DMS153 treated with DMSO at 0.1 percent for 48 hours (cell line): ENCODE measurements at regions not wholly inside any gene's neighbourhood (a gene's known extent, or its start where the extent isn't known, plus 50 kb on each side); places are given as distances from the start of the nearest gene placed in this dataset.
"Not testable (repeated sequence)": the region's sequence is repeated elsewhere in the genome, so short reads cannot be mapped to it uniquely, and the experiment has no call there.

Experiments used
- DNase-seq: peaks from one replicate; lab custom pipeline; 2025; ENCODE audit not compliant: unreplicated experiment; lab: John Stamatoyannopoulos, UW

DNA sequence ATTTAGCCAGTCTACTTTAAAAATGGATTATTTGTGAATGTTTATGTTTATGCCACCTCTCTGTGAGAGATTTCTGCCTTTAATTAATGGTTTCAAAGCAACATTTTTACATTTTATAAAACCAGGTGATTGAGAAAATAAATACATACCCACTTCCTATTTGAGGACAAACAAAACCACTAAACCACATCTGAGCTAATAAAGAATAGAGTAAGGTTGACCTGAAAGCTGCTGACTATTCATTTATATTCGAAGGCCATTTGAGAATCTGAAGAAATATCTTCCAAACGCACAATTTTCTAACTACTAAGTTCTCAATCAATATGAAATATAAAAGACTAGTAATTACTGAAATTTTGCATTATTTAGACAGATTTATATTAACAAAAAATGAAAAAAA, 705.1 kb downstream of the XPNPEP1 start:
- no peak for DNase-seq

DNA sequence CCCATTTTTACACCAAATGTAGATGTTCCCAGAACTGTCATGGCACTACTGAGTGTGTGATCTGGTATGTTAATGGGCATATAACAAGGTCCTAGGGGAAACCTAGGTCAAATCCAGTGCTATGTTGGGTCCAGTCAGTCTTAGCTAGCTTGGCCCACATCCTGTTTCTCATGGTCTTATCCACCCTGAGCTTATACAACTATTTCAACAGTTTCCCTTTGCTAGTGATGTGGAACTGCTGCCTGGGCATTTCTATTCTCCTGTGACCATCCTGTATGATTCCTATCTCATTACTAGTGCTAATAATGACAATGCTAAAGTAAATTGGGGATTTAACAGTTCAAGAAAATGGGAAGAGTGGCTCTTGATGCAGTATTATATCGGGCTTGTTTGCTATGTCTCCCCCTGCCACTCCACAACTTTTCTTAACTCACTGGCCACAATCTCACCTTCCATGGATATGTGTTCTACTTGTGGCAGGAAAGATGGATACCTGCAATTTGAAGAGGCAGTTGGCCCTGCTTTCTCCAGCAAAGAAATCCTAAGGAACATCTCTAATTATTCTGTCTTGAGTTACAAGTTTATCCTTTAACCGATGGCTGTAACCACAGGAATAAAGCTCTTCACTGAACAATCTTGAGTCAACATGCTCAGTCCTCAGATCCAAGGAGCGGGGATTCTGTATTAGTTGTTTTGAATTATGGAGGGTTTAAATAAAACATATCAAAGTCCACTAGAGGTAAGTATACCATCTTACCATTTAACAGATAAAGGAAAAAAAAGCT, 707.8 kb downstream of the XPNPEP1 start:
- no peak for DNase-seq

DNA sequence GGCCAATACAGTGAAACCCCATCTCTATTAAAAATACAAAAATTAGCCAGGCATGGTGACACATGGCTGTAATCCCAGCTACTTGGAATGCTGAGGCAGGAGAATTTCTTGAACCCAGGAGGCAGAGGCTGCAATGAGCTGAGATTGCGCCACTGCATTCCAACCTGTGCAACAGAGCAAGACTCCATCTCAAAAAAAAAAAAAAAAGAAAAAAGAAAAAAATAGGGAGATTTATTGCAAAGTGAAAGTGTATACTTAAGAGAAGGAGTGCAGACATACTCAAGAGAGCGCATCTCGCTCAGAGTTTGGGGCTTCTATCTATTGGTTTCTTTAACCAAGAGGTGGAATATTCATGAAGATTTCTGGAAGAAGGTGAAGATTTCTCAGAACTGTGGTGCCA, 708.4 kb downstream of the XPNPEP1 start:
- DNase-seq = not testable (repeated sequence)

DNA sequence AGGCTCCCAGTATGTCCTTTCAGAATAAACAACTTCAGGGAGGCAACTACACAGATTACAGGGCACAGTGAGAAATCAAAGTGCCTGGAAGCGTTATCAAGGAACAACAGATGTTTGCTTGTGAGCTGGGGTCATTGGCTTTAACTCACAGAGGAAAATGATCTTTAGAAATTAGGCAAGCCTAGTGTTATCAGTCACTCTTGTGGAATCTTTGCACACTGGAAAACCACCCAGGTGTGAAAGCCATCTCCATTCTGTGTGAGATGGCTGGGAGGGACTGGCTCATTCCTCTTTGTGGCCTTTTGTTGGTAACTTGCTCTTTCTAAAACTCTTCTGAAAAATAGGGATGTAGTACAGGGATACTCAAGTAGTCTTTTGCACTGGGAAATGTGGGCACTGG, 716.0 kb downstream of the XPNPEP1 start:
- DNase-seq = no peak

DNA sequence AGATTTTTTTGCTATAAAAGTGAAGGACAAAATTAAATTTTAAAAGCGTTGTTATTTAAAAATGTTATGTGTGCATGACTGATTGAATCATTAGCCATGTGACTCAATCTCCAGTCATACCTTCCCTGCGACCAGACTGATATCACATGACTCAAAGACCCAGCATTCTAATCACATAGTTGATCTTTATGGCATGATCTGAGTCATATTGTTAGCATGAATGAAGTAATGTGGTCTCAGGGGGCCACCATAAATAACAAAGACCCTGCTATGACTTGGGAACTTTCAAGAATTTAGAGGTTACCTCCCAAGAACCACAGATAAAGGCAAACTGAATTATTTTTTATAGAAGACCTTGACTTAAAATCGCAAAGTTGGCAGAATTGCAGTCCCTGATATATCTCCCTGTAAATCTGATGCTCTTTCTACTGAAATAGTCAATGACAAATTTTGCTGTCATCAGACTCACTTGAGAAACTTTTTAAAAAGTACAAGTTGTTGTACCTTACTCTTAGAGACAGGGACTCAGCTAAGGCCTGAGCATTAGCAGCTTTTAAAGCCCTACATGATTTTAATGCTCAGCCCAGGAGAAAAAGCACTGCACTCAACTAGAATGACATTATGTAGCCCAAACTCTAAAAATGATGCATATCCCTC, 717.3 kb downstream of the XPNPEP1 start:
- DNase-seq = no peak

DNA sequence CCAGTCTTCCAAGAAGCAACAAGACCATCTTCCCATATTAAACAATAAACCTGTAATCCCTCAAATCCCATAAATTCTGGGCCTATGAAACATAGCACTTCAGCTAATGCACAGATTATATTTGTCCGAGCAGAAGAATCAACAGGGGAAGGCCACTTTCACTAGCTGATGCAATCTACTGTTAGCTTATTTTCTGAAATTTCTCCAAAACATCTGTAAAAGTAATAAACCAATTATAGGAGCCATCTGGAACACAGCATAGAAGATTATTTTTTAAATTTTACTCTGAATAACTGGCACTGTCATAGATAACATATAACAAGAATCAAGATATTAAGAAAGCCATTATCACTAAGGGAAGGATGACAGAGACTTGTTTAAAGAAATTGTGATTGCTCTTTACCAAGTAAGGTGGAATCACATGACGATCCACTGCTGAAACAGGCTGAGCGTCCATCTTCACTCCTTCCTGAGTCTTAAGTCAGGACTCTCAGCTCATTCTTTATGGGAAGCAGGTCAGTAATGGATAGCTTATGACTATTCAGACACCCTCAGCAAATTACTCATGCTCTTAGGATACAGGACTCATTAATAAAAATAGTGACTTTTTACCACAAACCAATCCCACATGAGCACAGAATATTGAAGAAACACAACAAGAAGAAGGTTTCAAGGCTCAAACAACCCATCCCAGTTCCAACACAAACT, 719.5 kb downstream of the XPNPEP1 start:
- DNase-seq = no peak

DNA sequence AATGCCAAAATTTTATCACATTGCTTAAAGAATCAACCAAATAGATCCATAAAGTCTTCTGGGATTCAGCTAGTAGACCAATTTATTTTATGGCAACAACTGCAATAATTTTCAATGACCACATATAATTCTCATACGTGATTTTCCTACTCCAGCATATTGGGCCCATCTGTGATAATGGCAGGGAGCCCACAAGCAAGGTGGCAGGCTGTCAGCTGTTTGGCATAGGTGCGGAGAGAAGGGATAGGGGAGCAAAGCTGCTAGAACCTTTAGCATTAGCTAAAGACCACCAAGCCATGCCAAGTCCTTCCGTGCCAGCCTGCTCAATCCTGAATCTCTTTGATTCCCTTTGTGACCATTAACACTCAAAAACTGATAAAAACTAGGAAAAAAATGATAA, 721.2 kb downstream of the XPNPEP1 start:
- no peak for DNase-seq

DNA sequence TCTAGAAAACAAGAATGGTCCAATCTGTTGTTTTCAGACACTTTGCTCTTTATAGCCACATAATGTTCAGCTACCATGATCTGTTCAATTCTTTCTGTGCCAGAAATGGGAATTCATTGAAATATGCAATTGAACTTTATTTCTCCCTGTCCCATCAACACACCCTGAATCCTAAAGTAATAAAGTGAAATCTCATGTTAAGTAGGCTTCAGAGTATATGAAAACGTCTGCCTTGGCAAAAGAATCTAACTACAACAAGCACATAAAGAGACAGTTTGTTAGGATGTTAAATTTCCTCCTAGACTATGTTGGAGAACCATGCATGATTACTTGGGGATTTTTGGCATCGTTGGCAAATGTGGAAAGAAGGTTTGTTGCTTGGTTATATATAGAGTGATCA, 722.7 kb downstream of the XPNPEP1 start:
- DNase-seq = no peak

DNA sequence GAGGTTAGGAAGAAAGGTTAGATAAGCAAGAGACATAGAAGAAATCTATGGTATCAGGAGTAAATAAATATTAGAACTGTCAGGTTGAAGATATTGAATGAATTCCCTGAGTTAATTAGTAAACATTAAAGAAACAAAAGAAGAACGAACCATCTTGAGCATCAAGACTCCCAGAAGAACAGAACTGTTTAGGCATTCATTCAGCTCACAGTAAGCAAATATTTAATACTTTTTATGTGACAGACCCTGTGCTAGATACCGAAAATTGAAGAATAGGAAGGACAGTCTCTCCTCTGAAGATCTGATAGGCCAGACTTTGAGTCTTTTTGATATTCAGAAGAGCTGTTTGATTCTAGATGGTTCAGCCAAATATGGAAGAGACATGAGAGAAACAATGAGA, 731.5 kb downstream of the XPNPEP1 start:
- no peak for DNase-seq

DNA sequence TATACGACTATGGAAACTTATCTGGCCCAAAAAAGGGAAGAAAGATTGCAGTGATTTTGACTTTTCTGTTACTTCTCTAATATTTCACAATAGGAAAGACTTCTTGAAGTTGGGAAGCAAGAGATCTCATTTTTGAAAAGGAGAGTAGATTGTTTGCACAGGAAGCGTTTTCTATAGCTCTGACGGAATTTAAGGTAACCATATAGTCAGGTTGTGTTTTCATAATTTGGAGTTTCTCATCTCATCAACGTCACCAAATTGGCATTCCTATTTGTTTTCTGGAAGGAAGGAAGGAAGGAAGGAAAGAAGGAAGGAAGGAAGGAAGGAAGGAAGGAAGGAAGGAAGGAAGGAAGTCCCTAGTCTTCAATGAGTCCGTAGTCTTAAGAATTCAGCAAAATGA, 732.0 kb downstream of the XPNPEP1 start:
- no peak for DNase-seq

DNA sequence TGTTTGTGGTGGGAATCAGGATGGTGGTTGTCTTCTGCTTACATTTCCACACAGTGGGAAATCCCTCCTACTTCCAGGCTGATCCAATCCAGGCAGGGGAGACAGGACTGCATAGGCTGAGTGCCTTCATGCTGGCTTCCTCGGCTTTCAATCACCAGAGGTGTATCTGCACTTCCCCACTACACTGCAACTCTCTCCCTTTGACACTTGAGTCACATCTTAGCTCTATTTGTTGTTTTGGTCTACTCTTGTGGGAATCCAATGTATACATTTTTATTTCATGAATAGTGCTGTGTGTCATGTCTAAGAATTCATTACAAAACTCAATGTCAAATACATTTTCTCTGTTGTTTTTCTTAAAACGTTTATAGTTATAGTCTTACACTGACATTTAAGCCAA, 735.6 kb downstream of the XPNPEP1 start:
- no peak for DNase-seq

DNA sequence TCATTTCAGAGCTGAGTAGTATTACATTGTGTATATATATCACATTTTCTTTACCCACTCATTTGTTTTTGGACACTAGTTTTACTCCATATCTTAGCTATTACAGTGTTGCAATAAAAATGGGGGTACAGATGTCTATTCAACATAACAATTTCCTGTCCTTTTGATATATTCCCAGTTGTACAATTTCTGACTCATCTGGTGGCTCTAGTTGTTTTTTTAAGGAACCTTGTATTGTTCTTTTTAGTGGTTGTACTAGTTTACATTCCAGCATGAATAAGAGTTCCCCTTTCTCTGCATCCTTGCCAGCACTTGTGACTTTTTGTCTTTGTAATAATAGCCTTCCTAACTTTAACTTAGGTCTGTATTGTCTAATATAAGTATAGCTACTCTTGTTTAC, 739.9 kb downstream of the XPNPEP1 start:
- DNase-seq = no peak

DNA sequence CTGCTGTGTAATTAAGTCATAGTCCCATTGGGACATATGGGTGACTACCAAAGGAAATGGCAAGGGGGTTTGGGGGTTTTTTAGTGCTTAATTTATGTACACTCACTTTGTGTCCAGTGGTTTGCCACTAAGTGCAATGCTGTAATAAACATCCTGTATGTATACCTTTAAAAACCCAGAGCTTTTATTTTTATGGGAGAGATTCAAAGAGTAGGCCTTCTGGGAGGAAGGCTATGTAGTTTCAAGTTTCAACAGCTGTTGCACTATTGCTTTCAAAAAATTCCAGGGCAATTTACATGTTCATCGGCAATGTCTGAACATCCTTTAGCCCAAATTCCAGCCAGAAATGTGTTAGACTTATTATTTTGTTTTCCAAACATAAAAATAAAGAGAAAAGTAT, 744.7 kb downstream of the XPNPEP1 start:
- no peak for DNase-seq

DNA sequence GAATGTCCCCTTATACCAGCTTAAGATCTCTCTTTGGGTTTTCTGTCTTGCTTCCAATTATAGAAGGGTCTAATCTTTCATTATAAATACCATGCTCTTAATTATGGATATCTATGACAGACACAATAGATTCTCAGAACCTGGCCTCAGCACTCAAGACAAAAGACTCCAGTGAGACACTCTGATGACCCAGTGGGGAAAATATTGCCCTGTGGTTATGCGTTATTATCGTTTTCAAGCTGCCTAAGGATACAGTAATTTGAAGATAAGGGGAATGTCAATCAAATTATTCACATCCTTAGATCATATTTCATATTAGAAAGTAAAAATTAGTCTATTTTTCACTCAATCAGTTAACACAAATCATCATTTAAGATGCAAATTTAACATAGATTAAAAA, 748.8 kb downstream of the XPNPEP1 start:
- no peak for DNase-seq

DNA sequence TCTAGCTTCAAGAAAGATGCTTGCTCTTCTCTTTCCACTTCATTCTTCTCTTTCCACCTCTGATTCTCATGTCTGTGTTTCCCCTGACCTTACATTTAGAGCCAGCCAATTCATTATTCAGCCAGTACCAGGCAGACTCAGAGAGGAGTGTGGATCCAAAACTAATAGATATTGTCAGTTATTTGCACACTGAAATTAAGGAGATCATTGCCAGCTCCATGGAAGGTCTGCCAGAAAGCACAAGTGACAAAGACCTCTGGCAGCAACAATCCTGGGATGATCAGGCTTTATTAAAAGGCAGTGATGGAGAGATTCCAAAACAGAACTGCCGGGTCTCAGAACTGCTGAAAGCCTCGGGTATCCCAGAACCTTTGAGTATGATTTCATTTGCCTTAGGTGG, 749.4 kb downstream of the XPNPEP1 start:
- DNase-seq = no peak

DNA sequence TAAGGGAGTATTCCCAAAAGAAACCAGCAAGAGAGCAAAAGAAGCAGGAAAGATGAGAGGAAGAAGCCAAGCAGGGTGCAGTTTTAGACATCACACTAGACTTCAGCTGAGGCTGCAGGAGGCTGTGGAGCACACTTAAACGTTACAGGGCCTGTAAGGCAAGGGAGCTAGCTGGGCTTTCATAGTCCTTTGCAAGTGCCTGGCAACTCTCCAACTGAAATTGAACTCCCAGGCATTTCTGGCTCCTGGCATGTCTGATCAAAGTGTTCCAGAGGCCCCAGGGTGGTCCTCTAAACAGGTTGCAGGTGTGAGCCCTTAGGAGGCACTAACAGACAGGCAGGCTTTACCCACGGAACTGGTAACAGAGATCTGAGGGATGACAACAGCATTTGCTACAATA, 750.2 kb downstream of the XPNPEP1 start:
- DNase-seq = no peak

DNA sequence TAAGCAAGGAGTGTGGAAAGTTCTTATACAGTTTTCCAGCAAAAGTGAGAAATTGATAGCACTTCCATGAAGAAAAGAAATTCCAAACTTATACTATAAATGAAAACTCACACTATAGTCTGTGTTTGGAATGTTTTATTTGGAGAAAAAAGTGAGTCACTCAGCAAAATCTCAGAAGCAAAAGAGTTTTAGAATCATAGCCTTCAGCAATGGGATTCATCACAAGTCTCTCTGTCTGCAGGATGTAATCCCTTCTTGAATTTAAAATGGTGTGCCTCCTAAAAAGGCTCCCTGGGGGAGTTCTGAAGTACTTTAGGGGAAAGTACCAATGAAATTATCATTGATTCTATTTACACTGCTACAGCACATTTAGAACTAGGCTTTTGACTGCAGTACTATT, 756.4 kb downstream of the XPNPEP1 start:
- no peak for DNase-seq

DNA sequence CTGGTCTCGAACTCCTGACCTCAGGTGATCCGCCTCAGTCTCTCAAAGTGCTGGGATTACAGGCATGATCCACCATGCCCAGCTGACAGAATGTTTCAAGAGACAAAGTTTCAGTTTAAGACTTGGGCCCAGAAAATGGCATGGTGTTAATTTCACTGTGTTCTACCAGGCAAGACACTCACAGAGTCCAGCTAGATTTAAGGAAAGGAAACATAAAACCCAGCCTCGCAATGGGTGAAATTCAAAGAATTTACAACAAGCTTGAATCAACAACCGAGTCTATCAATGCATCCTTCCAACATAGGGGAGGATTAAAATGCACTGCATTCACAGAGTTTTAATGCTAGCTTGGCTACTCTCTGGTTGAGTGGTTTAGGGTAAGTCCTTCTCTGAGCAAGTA, 764.0 kb downstream of the XPNPEP1 start:
- no peak for DNase-seq

DNA sequence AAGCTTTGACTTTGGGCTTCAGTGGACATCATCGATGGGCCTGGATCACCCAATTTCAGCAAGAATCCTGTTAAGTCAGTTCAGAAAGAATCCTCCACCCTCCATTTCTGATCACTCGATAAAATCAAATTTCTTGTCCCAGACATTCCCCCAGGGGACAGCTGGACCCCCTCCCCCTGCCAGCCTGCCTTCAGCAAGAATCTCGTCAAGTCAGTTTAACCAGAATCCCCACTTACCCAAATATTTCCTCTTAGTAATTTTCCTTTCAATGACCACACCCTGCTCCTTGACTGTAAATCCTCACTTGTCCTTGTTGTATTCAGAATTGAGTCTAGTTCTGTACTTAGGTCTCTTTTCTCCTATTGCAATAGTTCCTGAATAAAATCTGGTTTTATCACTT, 766.9 kb downstream of the XPNPEP1 start:
- no peak for DNase-seq

DNA sequence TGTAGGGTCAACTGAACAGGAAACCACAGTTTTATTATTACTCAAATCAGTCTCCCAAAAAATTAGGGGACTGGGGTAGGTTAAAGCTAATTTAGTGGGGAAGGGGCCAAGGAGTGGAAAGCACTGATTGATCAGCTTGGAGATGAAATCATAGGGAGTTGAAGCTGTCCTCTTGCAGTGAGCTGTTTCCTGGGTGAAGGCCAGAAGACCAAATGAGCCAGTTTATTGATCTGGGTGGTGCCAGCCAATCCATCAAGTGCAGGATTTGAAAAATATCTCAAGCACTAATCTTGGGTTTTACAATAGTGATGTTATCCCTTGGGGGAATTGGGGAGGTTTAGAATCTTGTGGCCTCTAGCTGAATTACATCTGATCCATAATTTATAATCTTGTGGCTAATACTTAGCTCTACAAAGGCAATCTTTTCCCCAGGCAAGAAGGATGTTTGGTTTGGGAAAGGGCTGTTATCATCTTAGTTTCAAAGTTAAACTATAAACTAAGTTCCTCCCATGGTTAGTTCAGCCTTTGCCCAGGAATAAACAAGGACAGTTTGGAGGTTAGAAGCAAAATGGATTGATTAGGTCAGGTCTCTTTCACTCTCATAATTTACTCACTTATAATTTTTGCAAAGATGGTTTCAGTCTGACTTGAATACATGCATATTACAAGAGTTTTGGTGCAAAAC, 773.5 kb downstream of the XPNPEP1 start:
- DNase-seq = no peak

DNA sequence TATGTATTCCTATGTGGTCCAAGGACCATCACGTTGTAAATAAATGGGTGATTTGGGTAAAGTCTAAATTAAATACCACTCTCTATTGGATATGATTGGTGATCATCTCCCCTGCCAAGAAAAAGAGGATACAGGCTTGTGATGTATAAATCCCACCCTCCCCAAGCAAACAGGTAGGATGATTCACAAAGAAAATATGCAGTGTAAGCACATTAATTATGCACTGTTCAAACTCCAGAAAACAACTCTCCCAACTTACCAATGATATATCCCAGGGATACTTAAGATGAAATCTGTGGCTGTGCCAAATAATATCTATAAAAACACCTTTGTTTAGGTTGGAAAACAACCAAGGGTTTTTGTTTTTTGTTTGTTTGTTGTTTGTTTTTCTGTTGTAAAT, 795.9 kb downstream of the XPNPEP1 start:
- no peak for DNase-seq

DNA sequence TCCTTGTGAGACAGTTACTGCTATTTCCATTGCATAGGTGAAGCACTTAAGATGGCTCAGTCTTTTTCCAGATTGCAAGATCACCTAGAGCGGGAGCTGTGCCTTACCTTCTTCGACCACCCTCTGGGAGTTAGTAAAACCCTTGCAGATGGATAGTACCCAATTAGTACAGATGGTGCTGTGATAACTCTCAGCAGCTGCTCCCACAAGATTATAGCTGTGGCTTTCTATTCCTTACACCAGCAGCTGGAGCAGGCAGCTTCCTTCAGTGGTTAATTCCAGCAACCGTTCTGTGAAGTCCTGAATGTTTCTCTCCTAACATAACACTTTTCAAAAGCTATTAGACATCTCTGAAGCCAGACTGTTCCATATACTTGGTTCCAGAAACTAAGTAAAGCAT, 796.8 kb downstream of the XPNPEP1 start:
- DNase-seq = no peak
